Esophagus squamous epithelium (tissue), 5 donors: ENCODE measurements at regions not wholly inside any gene's neighbourhood (a gene's known extent, or its start where the extent isn't known, plus 50 kb on each side); places are given as distances from the start of the nearest gene placed in this dataset.

Source experiments
- DNase-seq: peaks from one replicate; lab custom pipeline; 2025; lab: John Stamatoyannopoulos, UW
- H3K27ac ChIP-seq, 4 donors: fragments of 200-600 bp; sonication (generic); one replicate each; pipeline ENCODE4 v1.5.1; 2016 to 2019; ENCODE audit warnings: mild to moderate bottlenecking in 1 of 4
- H3K27me3 ChIP-seq, 4 donors: fragments of 200-600 bp; sonication (generic); 1 replicate in 3 of 4; 2 replicates in 1 of 4; pipeline versions ENCODE4 v1.5.1 to v1.6.0; 2017 to 2021; ENCODE audit warnings: antibody characterized with exemption in 1 of 4
- H3K36me3 ChIP-seq, 3 donors: fragments of 200-600 bp; sonication (generic); one replicate each; pipeline ENCODE4 v1.5.1; 2016 to 2019
- H3K4me1 ChIP-seq, 3 donors: fragments of 200-600 bp; sonication (generic); one replicate each; pipeline ENCODE4 v1.5.1; 2017 to 2019
- H3K4me3 ChIP-seq, 4 donors: fragments of 200-600 bp; sonication (generic); 1 replicate in 3 of 4; 2 replicates in 1 of 4; pipeline ENCODE4 v1.5.1; 2016 to 2019; ENCODE audit warnings: mild to moderate bottlenecking in 2 of 4, moderate library complexity in 1 of 4
- H3K9me3 ChIP-seq, 3 donors: fragments of 200-600 bp; sonication (generic); one replicate each; pipeline ENCODE4 v1.5.1; 2016 to 2019
- CTCF ChIP-seq, 6 experiments: fragments of 450-650 bp in 4 of 6; fragments of 200-600 bp in 2 of 6; sonication (generic) in 2 of 6; IDR thresholded peaks; one replicate each; pipeline ENCODE4 v1.5.1; 2016 to 2019; ENCODE audit warnings: antibody characterized with exemption in 6 of 6, mild to moderate bottlenecking in 4 of 6, moderate library complexity in 4 of 6
- POLR2A ChIP-seq, 4 donors: fragments of 450-650 bp; IDR thresholded peaks; one replicate each; pipeline ENCODE4 v1.6.1; 2017; ENCODE audit warnings: antibody characterized with exemption in 4 of 4, mild to moderate bottlenecking in 4 of 4, moderate library complexity in 3 of 4
- WGBS, 2 donors: methylation state at CpG; one replicate each; pipeline ENCODE4 v1.1.5; 2018; 5-methylcytosine and 5-hydroxymethylcytosine counted together
- intact Hi-C: fragments of 100-400 bp; cut with DNase I; formaldehyde crosslinking; loops from one replicate; pipeline ENCODE4 v1.15.0; 2022
- donor health status: DM: yes; HTN: yes; CAD: no.

- Histone ChIP-seq H3K4me3 (no peak overlapping the region), H3K27ac (no peak overlapping the region), H3K36me3 (no peaks in the 10 kb centered on the region), H3K4me1 (peaks cover 7 to 38% (median 10%) of the 10 kb centered on the region in 3 donors), H3K9me3 (no peaks in the 10 kb centered on the region), H3K27me3 (peaks cover 0 to 5% (median 0%) of the 10 kb centered on the region in 4 donors)
- WGBS, 2 donors, result 1% methylated on average over 4 of the region's 4 CpGs
- DNase-seq, result no peak
- TF ChIP-seq CTCF (IDR thresholded peaks at IDR 0.05), result peak; percentile 23 to 72 (median 62)
- TF ChIP-seq POLR2A (IDR thresholded peaks at IDR 0.05), result no peak
- intact Hi-C loops, result loop anchor here (10.0 kb wide), 2 partner anchors 440 to 830 kb away; no protein-coding TSS in a partner anchor
These were observed 69.8 kb downstream of the KCNRG start for GRCh38 chr13:50085063-50085462.

- WGBS, 2 donors, result 94 to 96% methylated on average over 1 of the region's 1 CpG
- H3K4me3 ChIP-seq, result no peak overlapping the region
- peaks cover 0 to 16% (median 6%) of the 10 kb centered on the region in 3 donors for H3K4me1 ChIP-seq
- peaks cover 0 to 6% (median 0%) of the 10 kb centered on the region in 3 donors for H3K36me3 ChIP-seq
- H3K27ac ChIP-seq, result no peak overlapping the region
- TF ChIP-seq CTCF (IDR thresholded peaks at IDR 0.05), result no peak
- TF ChIP-seq POLR2A (IDR thresholded peaks at IDR 0.05), result no peak
- H3K27me3 ChIP-seq, result no peaks in the 10 kb centered on the region
- intact Hi-C loops, result loop anchor here (10.0 kb wide), 2 partner anchors 435 to 825 kb away; no protein-coding TSS in a partner anchor
- DNase-seq, result no peak
- H3K9me3 ChIP-seq, result no peaks in the 10 kb centered on the region
These were observed 74.4 kb downstream of the KCNRG start for GRCh38 chr13:50089633-50090032.

GRCh38 chr13:50090211-50090610, 75.0 kb downstream of the KCNRG start:
- WGBS, 2 donors, result 91 to 97% methylated on average over 5 of the region's 5 CpGs
- Histone ChIP-seq H3K9me3 (no peaks in the 10 kb centered on the region), H3K27ac (no peak overlapping the region), H3K4me1 (peaks cover 0 to 11% (median 6%) of the 10 kb centered on the region in 3 donors), H3K27me3 (no peaks in the 10 kb centered on the region), H3K4me3 (no peak overlapping the region), H3K36me3 (peaks cover 0 to 6% (median 0%) of the 10 kb centered on the region in 3 donors)
- TF ChIP-seq POLR2A (IDR thresholded peaks at IDR 0.05) (no peak), CTCF (IDR thresholded peaks at IDR 0.05) (no peak)
- intact Hi-C loops, result no loop called here
- no peak for DNase-seq

- Histone ChIP-seq H3K4me1 (peaks cover 0 to 8% (median 6%) of the 10 kb centered on the region in 3 donors), H3K27me3 (no peaks in the 10 kb centered on the region), H3K27ac (no peak overlapping the region), H3K36me3 (peaks cover 0 to 17% (median 0%) of the 10 kb centered on the region in 3 donors), H3K9me3 (peaks cover 0 to 17% (median 15%) of the 10 kb centered on the region in 3 donors), H3K4me3 (no peak overlapping the region)
- DNase-seq, result no peak
- TF ChIP-seq CTCF (IDR thresholded peaks at IDR 0.05) (no peak), POLR2A (IDR thresholded peaks at IDR 0.05) (no peak)
- intact Hi-C loops, result no loop called here
These were observed 79.5 kb downstream of the KCNRG start for GRCh38 chr13:50094615-50095293.

GRCh38 chr13:50098693-50099092, 83.4 kb downstream of the KCNRG start:
- DNase-seq, result no peak
- Histone ChIP-seq H3K4me3 (no peak overlapping the region), H3K27me3 (no peaks in the 10 kb centered on the region), H3K4me1 (peaks cover 0 to 3% (median 0%) of the 10 kb centered on the region in 3 donors), H3K9me3 (peaks cover 0 to 17% (median 15%) of the 10 kb centered on the region in 3 donors), H3K27ac (no peak overlapping the region), H3K36me3 (peaks cover 0 to 18% (median 0%) of the 10 kb centered on the region in 3 donors)
- TF ChIP-seq CTCF (IDR thresholded peaks at IDR 0.05) (no peak), POLR2A (IDR thresholded peaks at IDR 0.05) (no peak)
- WGBS, 2 donors, result 95 to 100% methylated on average over 1 of the region's 1 CpG
- intact Hi-C loops, result no loop called here
